ENCODE measurements at regions not wholly inside any gene's neighbourhood (a gene's known extent, or its start where the extent isn't known, plus 50 kb on each side); places are given as distances from the start of the nearest gene placed in this dataset.

GRCh38 chr5:107112216-107112615 lies 558.5 kb downstream of the EFNA5 start:
- no peak overlapping the region for H3K14ac ChIP-seq (ENCODE audit: insufficient read depth, low read length)
- no peaks in the 10 kb centered on the region for H3K4me1 ChIP-seq (ENCODE audit: insufficient read depth, low read length)
- no peak overlapping the region for H3K9ac ChIP-seq (ENCODE audit: extremely low read depth, insufficient read length, low read length)
- H2BK15ac ChIP-seq (ENCODE audit: low read depth, low read length): no peak overlapping the region
- H4K20me1 ChIP-seq (ENCODE audit: control insufficient read depth, insufficient read depth, insufficient read length): no peaks in the 10 kb centered on the region
- no peaks in the 10 kb centered on the region for H3K27me3 ChIP-seq (ENCODE audit: insufficient read depth, low read length)
- H2BK20ac ChIP-seq (ENCODE audit: low read depth, low read length, poor library complexity, severe bottlenecking): no peak overlapping the region
- no peak overlapping the region for H2BK120ac ChIP-seq (ENCODE audit: low read depth, low read length, poor library complexity, severe bottlenecking)
- H3K79me2 ChIP-seq (ENCODE audit: insufficient read depth, low read length): no peaks in the 10 kb centered on the region
- no peak overlapping the region for H3K56ac ChIP-seq (ENCODE audit: insufficient read length, low read depth, low read length)
- no peak overlapping the region for H4K91ac ChIP-seq (ENCODE audit: insufficient read length, low read depth, low read length)
- H2AFZ ChIP-seq (ENCODE audit: low read length): no peak overlapping the region
- no peak for TF ChIP-seq CTCF (conservative IDR thresholded peaks at IDR 0.05)
- Mint-ChIP-seq H3K4me1 (peaks cover 5 to 13% of the 10 kb centered on the region in 2 experiments), H3K9me3 (peaks cover 4 to 6% of the 10 kb centered on the region in 2 experiments; a peak in 2 of 5 replicates), H3K27ac (no peak overlapping the region; a peak in 2 of 7 replicates), H3K27me3 (ENCODE audit: low read depth) (no peaks in the 10 kb centered on the region), H3K36me3 (ENCODE audit: insufficient read depth in 1 of 3, low read depth in 3 of 3) (peaks cover 0 to 6% (median 0%) of the 10 kb centered on the region in 3 experiments; a peak in 2 of 7 replicates), H3K4me3 (no peak overlapping the region)
- H3K4me2 ChIP-seq (ENCODE audit: insufficient read depth, insufficient read length, low read length): no peak overlapping the region
- H2BK12ac ChIP-seq (ENCODE audit: insufficient read length, low read depth, low read length): no peak overlapping the region
- no peak overlapping the region for H4K8ac ChIP-seq (replicated peaks; ENCODE audit: insufficient read length, low read depth, low read length)
- H3K79me1 ChIP-seq (ENCODE audit: insufficient read depth, low read depth, low read length, poor library complexity, severe bottlenecking): no peaks in the 10 kb centered on the region
- WGBS (ENCODE audit: extremely low coverage, insufficient read length, low lambda C conversion rate): no CpG with 5 or more reads among the region's 5 CpGs
- no peak overlapping the region for H4K5ac ChIP-seq (ENCODE audit: insufficient read length, low read depth, low read length)
- H3K9me3 ChIP-seq (ENCODE audit: control insufficient read depth, low read depth, low read length): no peaks in the 10 kb centered on the region
- no peak overlapping the region for H3T11ph ChIP-seq (ENCODE audit: low read length)
- DNase-seq: no peak
- no peak overlapping the region for H2AK5ac ChIP-seq (ENCODE audit: insufficient read length, low read length)
- no peak overlapping the region for H3K23ac ChIP-seq (ENCODE audit: insufficient read length, low read depth, low read length)
- no peak overlapping the region for H3K27ac ChIP-seq (ENCODE audit: insufficient read length, low read depth, low read length)
- H3K18ac ChIP-seq (ENCODE audit: insufficient read length, low read depth, low read length): no peak overlapping the region
- no peak overlapping the region for H2BK5ac ChIP-seq (ENCODE audit: insufficient read length, low read length)
- no peak overlapping the region for H3K4ac ChIP-seq (ENCODE audit: low read depth, low read length)
- no peaks in the 10 kb centered on the region for H3K23me2 ChIP-seq (ENCODE audit: insufficient read length, low read depth, low read length, poor library complexity, severe bottlenecking)
